GM06990 (cell line): ENCODE measurements at regions not wholly inside any gene's neighbourhood (a gene's known extent, or its start where the extent isn't known, plus 50 kb on each side); places are given as distances from the start of the nearest gene placed in this dataset.

Source experiments
- DNase-seq: peaks from one replicate; pipeline ENCODE4 v3.0.0-alpha.2; 2011; ENCODE audit not compliant: insufficient read length; ENCODE audit errors: extremely low read depth
- H3K27me3 ChIP-seq: replicated peaks from 2 replicates; pipeline ENCODE4 v1.6.0; 2011; ENCODE audit warnings: low read length; ENCODE audit not compliant: control insufficient read depth, insufficient read depth
- H3K36me3 ChIP-seq: 2 replicates; pipeline ENCODE4 v1.5.1; 2011; ENCODE audit warnings: low read length; ENCODE audit not compliant: control insufficient read depth, insufficient read depth
- H3K4me3 ChIP-seq: replicated peaks from 2 replicates; pipeline ENCODE4 v1.5.1; 2011; ENCODE audit warnings: low read depth, mild to moderate bottlenecking, control low read depth, low read length
- CTCF ChIP-seq: IDR thresholded peaks from 2 replicates; pipeline ENCODE4 v1.5.1; 2011; ENCODE audit warnings: low read length, control low read depth, mild to moderate bottlenecking, inconsistent platforms; ENCODE audit not compliant: insufficient read depth, poor library complexity, severe bottlenecking

GRCh38 chr4:110823251-110823650 is 200.4 kb upstream of the PITX2 start:
- TF ChIP-seq CTCF, result no peak
- DNase-seq, result no peak

GRCh38 chr4:110824344-110824743 is 201.5 kb upstream of the PITX2 start:
- no peaks in the 10 kb centered on the region for H3K27me3 ChIP-seq
- no peak for TF ChIP-seq CTCF

More at GRCh38 chr4:110823251-110823650, 200.4 kb upstream of the PITX2 start:
- no peaks in the 10 kb centered on the region for H3K27me3 ChIP-seq
- H3K36me3 ChIP-seq, result no peaks in the 10 kb centered on the region
- no peak overlapping the region for H3K4me3 ChIP-seq

GRCh38 chr4:110826656-110827055 is 203.8 kb upstream of the PITX2 start:
- Histone ChIP-seq H3K36me3 (no peaks in the 10 kb centered on the region), H3K27me3 (no peaks in the 10 kb centered on the region), H3K4me3 (no peak overlapping the region)
- DNase-seq, result no peak
- no peak for TF ChIP-seq CTCF

More at GRCh38 chr4:110824344-110824743, 201.5 kb upstream of the PITX2 start:
- no peak for DNase-seq
- no peak overlapping the region for H3K4me3 ChIP-seq
- no peaks in the 10 kb centered on the region for H3K36me3 ChIP-seq

- no peak for TF ChIP-seq CTCF
- no peak for DNase-seq
- Histone ChIP-seq H3K36me3 (no peaks in the 10 kb centered on the region), H3K4me3 (no peak overlapping the region), H3K27me3 (no peaks in the 10 kb centered on the region)
Observed at GRCh38 chr4:110830461-110830860, 207.6 kb upstream of the PITX2 start.

GRCh38 chr4:110837896-110838450 is 215.1 kb upstream of the PITX2 start:
- DNase-seq, result no peak
- no peak for TF ChIP-seq CTCF
- no peak overlapping the region for H3K4me3 ChIP-seq
- no peaks in the 10 kb centered on the region for H3K36me3 ChIP-seq
- no peaks in the 10 kb centered on the region for H3K27me3 ChIP-seq

- H3K36me3 ChIP-seq, result no peaks in the 10 kb centered on the region
- no peak for DNase-seq
- H3K27me3 ChIP-seq, result no peaks in the 10 kb centered on the region
- no peak for TF ChIP-seq CTCF
- no peak overlapping the region for H3K4me3 ChIP-seq
Observed at GRCh38 chr4:110840221-110840654, 217.4 kb upstream of the PITX2 start.
